HCT116 (cell line): ENCODE measurements at regions not wholly inside any gene's neighbourhood (a gene's known extent, or its start where the extent isn't known, plus 50 kb on each side); places are given as distances from the start of the nearest gene placed in this dataset.

ENCODE experiments used
- EGR1 ChIP-seq: IDR thresholded peaks from 2 replicates; pipeline ENCODE4 v1.6.1; 2012; ENCODE audit warnings: low read depth
- EZH2 ChIP-seq: fragments of 200-600 bp; sonication (generic); IDR thresholded peaks from 2 replicates; pipeline ENCODE4 v1.6.1; 2017; ENCODE audit warnings: antibody characterized with exemption, mixed run types
- JUND ChIP-seq: IDR thresholded peaks from 2 replicates; pipeline ENCODE4 v1.6.1; 2012
- RAD21 ChIP-seq: IDR thresholded peaks from 2 replicates; pipeline ENCODE4 v1.6.1; 2012; ENCODE audit warnings: low read depth, mild to moderate bottlenecking
- SP1 ChIP-seq: IDR thresholded peaks from 2 replicates; pipeline ENCODE4 v1.6.1; 2012; ENCODE audit warnings: low read depth
- YY1 ChIP-seq: IDR thresholded peaks from 2 replicates; pipeline ENCODE4 v1.6.1; 2011; ENCODE audit warnings: low read length, low read depth, moderate library complexity, mild to moderate bottlenecking; ENCODE audit not compliant: insufficient replicate concordance; ENCODE audit errors: extremely low read depth
- TF ChIP-seq, protein P1 (sequence below), 3 experiments: fragments of 200-600 bp in 1 of 3; sonication (generic) in 1 of 3; IDR thresholded peaks in 2 of 3; conservative IDR thresholded peaks in 1 of 3; 2 replicates each; pipeline ENCODE4 v1.5.1; 2012 to 2017; ENCODE audit warnings: low read depth in 2 of 3, low read length in 2 of 3, antibody characterized with exemption in 1 of 3, borderline replicate concordance in 1 of 3, control low read depth in 1 of 3, mild to moderate bottlenecking in 1 of 3, mixed read lengths in 1 of 3, mixed run types in 1 of 3, moderate library complexity in 1 of 3; ENCODE audit not compliant: insufficient read depth in 1 of 3
- TF ChIP-seq, protein P2 (sequence below): IDR thresholded peaks from 2 replicates; pipeline ENCODE4 v1.6.1; 2012
- TF ChIP-seq, protein P3 (sequence below): IDR thresholded peaks from 2 replicates; pipeline ENCODE4 v1.6.1; 2012
- TF ChIP-seq, protein P4 (sequence below): IDR thresholded peaks from 2 replicates; pipeline ENCODE4 v1.6.1; 2011; ENCODE audit warnings: mild to moderate bottlenecking, low read length, moderate library complexity; ENCODE audit not compliant: insufficient replicate concordance; ENCODE audit errors: extremely low read depth

DNA sequence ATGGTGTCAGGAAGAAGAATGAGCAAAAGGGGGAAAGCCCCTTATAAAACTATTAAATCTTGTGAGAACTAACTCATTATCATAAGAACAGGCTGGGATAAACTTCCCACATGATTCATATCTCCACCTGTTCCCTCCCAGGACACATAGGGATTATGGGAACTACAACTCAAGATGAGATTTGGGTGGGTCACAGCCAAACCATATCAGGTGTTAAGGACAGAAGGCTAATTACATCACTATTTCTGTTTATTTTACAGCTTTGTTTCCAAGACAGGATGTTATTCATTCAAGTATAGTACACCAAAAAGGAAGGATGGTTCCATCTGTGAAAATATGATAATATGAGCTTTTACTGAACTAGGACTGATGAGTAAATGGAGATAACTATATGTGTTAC is 63.7 kb upstream of the ARSJ start:
- TF ChIP-seq, protein P1, sequence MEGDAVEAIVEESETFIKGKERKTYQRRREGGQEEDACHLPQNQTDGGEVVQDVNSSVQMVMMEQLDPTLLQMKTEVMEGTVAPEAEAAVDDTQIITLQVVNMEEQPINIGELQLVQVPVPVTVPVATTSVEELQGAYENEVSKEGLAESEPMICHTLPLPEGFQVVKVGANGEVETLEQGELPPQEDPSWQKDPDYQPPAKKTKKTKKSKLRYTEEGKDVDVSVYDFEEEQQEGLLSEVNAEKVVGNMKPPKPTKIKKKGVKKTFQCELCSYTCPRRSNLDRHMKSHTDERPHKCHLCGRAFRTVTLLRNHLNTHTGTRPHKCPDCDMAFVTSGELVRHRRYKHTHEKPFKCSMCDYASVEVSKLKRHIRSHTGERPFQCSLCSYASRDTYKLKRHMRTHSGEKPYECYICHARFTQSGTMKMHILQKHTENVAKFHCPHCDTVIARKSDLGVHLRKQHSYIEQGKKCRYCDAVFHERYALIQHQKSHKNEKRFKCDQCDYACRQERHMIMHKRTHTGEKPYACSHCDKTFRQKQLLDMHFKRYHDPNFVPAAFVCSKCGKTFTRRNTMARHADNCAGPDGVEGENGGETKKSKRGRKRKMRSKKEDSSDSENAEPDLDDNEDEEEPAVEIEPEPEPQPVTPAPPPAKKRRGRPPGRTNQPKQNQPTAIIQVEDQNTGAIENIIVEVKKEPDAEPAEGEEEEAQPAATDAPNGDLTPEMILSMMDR (IDR thresholded peaks at IDR 0.05 in 2 of 3, conservative IDR thresholded peaks at IDR 0.05 in 1 of 3; ENCODE audit: borderline replicate concordance in 1 of 3, insufficient read depth in 1 of 3, low read depth in 2 of 3, low read length in 2 of 3) = no peak
- TF ChIP-seq SP1 (no peak), RAD21 (no peak), EZH2 (no peak), YY1 (no peak), JUND (no peak), EGR1 (no peak)
- TF ChIP-seq, protein P2, sequence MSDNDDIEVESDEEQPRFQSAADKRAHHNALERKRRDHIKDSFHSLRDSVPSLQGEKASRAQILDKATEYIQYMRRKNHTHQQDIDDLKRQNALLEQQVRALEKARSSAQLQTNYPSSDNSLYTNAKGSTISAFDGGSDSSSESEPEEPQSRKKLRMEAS = no peak
- TF ChIP-seq, protein P3, sequence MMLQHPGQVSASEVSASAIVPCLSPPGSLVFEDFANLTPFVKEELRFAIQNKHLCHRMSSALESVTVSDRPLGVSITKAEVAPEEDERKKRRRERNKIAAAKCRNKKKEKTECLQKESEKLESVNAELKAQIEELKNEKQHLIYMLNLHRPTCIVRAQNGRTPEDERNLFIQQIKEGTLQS = no peak
- TF ChIP-seq, protein P4, sequence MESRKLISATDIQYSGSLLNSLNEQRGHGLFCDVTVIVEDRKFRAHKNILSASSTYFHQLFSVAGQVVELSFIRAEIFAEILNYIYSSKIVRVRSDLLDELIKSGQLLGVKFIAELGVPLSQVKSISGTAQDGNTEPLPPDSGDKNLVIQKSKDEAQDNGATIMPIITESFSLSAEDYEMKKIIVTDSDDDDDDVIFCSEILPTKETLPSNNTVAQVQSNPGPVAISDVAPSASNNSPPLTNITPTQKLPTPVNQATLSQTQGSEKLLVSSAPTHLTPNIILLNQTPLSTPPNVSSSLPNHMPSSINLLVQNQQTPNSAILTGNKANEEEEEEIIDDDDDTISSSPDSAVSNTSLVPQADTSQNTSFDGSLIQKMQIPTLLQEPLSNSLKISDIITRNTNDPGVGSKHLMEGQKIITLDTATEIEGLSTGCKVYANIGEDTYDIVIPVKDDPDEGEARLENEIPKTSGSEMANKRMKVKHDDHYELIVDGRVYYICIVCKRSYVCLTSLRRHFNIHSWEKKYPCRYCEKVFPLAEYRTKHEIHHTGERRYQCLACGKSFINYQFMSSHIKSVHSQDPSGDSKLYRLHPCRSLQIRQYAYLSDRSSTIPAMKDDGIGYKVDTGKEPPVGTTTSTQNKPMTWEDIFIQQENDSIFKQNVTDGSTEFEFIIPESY = no peak
